Immature natural killer cell (primary cell): ENCODE measurements at regions not wholly inside any gene's neighbourhood (a gene's known extent, or its start where the extent isn't known, plus 50 kb on each side); places are given as distances from the start of the nearest gene placed in this dataset.
"Not testable (repeated sequence)": the region's sequence is repeated elsewhere in the genome, so short reads cannot be mapped to it uniquely, and the experiment has no call there.

Experiments
- DNase-seq, 3 donors: peaks; one replicate each; pipeline ENCODE4 v3.0.0; 2022; ENCODE audit warnings: mixed read lengths in 1 of 3
- H3K27ac Mint-ChIP-seq, 6 donors: one replicate each; pipeline ENCODE4 v1.8.0; 2020; ENCODE audit warnings: mixed read lengths in 6 of 6, mild to moderate bottlenecking in 5 of 6, inconsistent platforms in 4 of 6, moderate library complexity in 3 of 6
- H3K27me3 Mint-ChIP-seq, 3 donors: one replicate each; pipeline ENCODE4 v1.8.0; 2020 to 2021; ENCODE audit warnings: low read depth in 3 of 3, mild to moderate bottlenecking in 3 of 3, mixed read lengths in 3 of 3, moderate library complexity in 3 of 3, inconsistent platforms in 1 of 3
- H3K36me3 Mint-ChIP-seq, 3 donors: one replicate each; pipeline ENCODE4 v1.8.0; 2020; ENCODE audit warnings: mixed read lengths in 3 of 3, inconsistent platforms in 2 of 3, mild to moderate bottlenecking in 2 of 3
- H3K4me1 Mint-ChIP-seq, 2 donors: one replicate each; pipeline ENCODE4 v1.8.0; 2020; ENCODE audit warnings: inconsistent platforms in 2 of 2, mild to moderate bottlenecking in 2 of 2, mixed read lengths in 2 of 2, moderate library complexity in 1 of 2
- H3K4me3 Mint-ChIP-seq, 5 donors: one replicate each; pipeline ENCODE4 v1.8.0; 2020; ENCODE audit warnings: mild to moderate bottlenecking in 5 of 5, mixed read lengths in 5 of 5, inconsistent platforms in 3 of 5, moderate library complexity in 3 of 5
- H3K9me3 Mint-ChIP-seq, 6 donors: one replicate each; pipeline ENCODE4 v1.8.0; 2020; ENCODE audit warnings: mild to moderate bottlenecking in 6 of 6, mixed read lengths in 6 of 6, inconsistent platforms in 4 of 6, moderate library complexity in 3 of 6

DNA sequence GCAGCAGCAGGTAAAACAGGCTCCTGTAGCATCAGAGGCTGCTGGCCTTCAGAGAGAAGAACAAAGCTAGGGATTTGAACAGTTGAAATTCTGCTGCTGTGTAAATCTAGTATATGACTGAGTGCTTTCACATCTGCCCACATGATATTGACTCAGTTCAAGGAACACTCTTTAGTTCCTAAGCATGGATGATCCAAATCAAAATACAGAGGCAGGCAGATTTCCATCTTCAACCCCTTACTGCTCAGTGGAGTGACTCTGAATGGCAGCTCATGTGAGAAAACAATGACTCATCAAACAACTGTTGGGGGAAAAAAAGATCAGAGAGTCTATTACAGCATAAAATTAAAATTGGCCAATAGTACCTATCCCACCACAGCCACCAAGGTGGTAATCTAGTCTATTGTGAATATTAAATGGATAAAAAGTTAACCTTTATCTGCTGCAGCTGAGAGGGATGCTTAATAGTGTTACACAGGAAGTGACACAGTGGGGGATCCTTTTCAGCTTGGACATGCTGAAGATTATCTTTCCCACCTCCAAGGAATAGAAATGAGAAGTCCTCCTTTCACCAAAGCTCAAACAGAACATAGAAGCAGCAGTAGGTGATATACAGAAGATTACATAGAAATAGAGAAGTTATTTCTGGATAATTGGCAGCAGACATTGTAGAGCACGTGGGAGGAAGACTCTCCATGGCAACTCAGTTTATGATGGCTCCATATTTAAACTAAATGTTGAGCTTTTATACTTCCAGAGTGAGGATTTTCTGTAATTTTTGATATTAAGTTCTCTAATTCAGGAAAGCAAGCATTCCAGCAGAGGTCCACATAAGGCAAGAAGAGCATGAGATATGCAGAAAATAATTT, 239.7 kb upstream of the ERCC4 start:
- Mint-ChIP-seq H3K4me3 (no peak overlapping the region), H3K9me3 (peaks cover 0 to 20% (median 5%) of the 10 kb centered on the region in 6 donors), H3K36me3 (no peaks in the 10 kb centered on the region), H3K4me1 (no peaks in the 10 kb centered on the region), H3K27ac (no peak overlapping the region), H3K27me3 (peaks cover 0 to 3% (median 0%) of the 10 kb centered on the region in 3 donors)
- DNase-seq, result no peak

DNA sequence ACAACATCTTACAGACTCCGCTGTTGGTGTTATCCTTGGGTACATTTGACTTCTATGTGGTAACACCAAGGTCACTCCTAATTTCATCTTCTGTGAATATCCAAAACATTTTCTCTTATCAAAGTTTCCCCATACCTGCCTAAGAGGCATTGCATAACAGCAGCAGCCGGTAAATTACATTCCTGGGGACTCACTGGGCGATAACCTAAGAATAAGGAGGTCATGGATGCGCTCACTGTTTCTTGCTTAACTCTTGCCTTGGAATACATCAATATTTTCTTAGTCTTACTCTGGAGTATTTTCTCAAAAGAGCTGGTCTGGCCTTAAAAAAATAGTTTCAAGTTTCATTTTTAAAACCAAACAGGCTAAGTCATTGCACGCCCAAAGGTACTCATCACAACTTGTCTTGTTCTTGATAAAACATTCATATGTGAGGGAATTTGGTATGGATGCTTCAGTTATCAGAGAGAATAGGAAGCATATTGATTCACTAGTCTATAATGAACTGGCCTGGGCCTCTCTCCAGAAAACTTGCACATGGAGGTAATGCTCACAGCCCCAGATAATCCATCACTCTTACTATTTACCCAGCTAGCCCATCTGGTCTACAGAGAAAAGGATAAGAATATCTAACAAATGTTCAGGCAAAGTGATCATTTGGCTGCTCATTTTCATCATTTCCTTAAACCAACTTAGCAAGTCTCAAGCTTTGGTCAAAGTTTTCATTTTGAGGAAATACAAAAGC, 235.0 kb upstream of the ERCC4 start:
- no peak overlapping the region for H3K27ac Mint-ChIP-seq
- no peak overlapping the region for H3K4me3 Mint-ChIP-seq
- H3K27me3 Mint-ChIP-seq, result no peaks in the 10 kb centered on the region
- peaks cover 0 to 8% (median 3%) of the 10 kb centered on the region in 6 donors for H3K9me3 Mint-ChIP-seq
- DNase-seq, result no peak
- H3K36me3 Mint-ChIP-seq, result no peaks in the 10 kb centered on the region
- no peaks in the 10 kb centered on the region for H3K4me1 Mint-ChIP-seq

DNA sequence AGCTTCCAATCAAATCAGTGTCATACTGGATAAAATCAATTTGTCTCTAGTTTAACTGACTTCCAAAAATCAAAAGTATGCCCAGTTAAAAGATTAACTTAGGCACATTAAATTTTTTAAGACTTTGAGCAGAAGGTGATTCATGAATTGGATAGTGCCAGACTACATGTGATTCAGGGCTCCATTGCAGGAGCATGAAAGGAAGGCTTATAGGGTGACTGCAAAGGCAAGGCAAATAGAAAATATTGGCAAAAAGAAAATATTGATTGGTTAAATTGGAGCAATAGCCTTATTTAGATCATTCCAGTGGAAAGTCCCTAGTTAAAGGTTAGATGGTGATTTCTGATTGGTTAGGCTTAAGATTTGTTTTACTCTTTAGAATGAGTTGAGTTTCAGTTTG, 223.9 kb upstream of the ERCC4 start:
- peaks cover 9 to 40% (median 25%) of the 10 kb centered on the region in 6 donors for H3K9me3 Mint-ChIP-seq
- no peak overlapping the region for H3K4me3 Mint-ChIP-seq
- no peaks in the 10 kb centered on the region for H3K4me1 Mint-ChIP-seq
- no peak for DNase-seq
- peaks cover 0 to 5% (median 4%) of the 10 kb centered on the region in 3 donors for H3K27me3 Mint-ChIP-seq
- no peaks in the 10 kb centered on the region for H3K36me3 Mint-ChIP-seq
- H3K27ac Mint-ChIP-seq, result no peak overlapping the region

DNA sequence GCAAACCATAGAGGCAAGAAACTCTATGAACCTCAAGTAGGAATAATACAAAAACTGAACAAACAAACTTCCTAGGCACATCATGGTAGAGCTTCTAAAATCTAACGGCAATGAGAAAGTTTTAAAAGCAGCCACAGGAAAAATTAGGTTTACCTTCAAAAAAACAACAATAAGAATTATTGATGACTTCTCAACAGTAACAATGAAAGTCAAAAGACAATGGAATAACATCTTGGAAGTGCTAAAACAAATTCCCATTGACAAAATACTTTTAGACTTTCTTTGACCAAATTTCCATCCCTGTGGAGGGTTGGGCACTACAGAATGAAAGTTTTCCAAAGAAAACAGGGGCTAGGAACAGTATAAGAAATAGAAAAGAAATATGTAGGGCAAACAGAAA, 222.9 kb upstream of the ERCC4 start:
- Mint-ChIP-seq H3K4me1 (no peaks in the 10 kb centered on the region), H3K27ac (no peak overlapping the region), H3K9me3 (peaks cover 8 to 35% (median 27%) of the 10 kb centered on the region in 6 donors), H3K27me3 (peaks cover 0 to 4% (median 2%) of the 10 kb centered on the region in 3 donors), H3K4me3 (no peak overlapping the region), H3K36me3 (no peaks in the 10 kb centered on the region)
- no peak for DNase-seq

DNA sequence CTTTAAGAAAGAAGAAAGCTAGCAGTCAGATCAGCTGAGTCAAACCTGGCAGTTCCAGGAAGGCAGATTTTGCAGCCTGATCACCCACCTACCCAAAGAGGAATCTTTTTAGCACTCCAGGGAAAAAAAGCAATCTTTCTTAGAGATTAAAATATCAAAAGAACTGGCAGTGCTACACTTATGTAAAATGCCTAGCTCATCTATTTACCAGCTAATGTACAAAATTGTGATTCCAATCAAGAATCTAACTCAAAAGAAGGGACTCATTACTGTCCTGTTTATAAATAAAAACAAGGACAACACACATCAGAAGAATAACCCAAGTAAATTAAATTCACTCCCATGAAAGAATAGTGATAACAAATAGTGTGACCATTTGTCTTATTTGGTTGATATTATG, 222.4 kb upstream of the ERCC4 start:
- peaks cover 0 to 4% (median 2%) of the 10 kb centered on the region in 3 donors for H3K27me3 Mint-ChIP-seq

DNA sequence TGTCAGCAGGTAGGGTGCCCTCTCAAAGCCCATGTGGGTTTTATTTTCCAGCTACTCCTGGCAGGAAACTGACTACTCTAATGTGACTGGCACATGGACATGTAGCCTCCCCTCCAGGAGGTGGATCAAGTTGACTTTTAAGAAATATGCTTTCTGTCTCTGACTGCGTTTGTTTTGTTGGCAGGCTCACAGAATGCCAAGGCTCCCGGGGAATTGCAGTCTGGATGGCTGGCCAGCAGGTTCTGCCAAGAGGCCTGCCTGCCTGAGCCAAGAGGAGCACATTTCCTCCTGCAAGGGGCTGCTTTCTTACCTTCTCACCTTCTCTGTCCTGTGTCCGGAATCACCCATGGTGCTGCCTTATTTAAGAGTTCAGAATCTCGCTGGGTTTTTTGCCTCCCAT, 217.3 kb upstream of the ERCC4 start:
- H3K36me3 Mint-ChIP-seq, result no peaks in the 10 kb centered on the region
- H3K27ac Mint-ChIP-seq, result no peak overlapping the region
- H3K9me3 Mint-ChIP-seq, result peaks cover 5 to 28% (median 14%) of the 10 kb centered on the region in 6 donors
- no peaks in the 10 kb centered on the region for H3K4me1 Mint-ChIP-seq
- H3K4me3 Mint-ChIP-seq, result no peak overlapping the region
- H3K27me3 Mint-ChIP-seq, result no peaks in the 10 kb centered on the region
- DNase-seq, result no peak

More for the DNA sequence above, 222.4 kb upstream of the ERCC4 start:
- H3K4me1 Mint-ChIP-seq, result no peaks in the 10 kb centered on the region
- H3K36me3 Mint-ChIP-seq, result no peaks in the 10 kb centered on the region
- no peak overlapping the region for H3K27ac Mint-ChIP-seq
- peaks cover 5 to 29% (median 28%) of the 10 kb centered on the region in 6 donors for H3K9me3 Mint-ChIP-seq
- no peak overlapping the region for H3K4me3 Mint-ChIP-seq
- DNase-seq, result no peak

DNA sequence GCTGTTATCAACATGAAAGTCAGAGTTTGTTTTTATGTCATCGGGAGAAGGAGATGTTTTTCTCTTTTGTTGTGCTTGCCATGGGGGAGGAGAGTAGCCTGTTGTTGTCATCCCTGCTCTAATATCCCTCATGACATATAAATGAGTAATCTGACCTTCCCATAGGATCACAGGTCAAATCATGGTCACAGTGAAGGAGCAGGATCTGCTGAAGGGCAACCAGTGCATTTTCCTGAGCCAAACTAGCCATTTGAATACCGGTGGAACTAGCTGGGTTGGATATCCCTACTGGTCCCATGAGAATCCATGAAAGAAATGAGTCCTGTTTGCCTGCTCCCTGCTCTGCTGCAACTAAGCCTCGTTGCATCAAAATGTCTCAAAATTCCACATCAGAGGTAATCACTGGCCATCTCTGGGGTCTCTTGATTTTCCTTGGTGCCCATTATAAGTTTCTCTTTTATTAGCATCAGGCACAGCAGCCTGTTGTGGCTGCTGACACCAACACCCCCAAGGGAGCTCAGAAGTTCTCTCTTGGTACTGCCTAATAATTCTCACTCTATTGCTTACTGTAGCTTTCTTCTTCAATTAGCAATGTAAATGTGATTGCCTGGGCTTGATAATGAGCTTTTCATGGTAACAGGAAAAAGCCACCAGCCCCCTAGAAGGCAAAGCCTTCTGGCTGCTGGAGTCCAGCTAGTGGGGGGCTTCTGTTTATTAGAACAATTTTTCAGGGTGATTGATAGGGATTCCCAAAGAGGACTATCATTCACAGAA, 211.4 kb upstream of the ERCC4 start:
- Mint-ChIP-seq H3K27me3 (no peaks in the 10 kb centered on the region), H3K4me1 (no peaks in the 10 kb centered on the region), H3K9me3 (peaks cover 5 to 28% (median 11%) of the 10 kb centered on the region in 6 donors), H3K27ac (no peak overlapping the region), H3K36me3 (no peaks in the 10 kb centered on the region), H3K4me3 (no peak overlapping the region)
- DNase-seq, result no peak

DNA sequence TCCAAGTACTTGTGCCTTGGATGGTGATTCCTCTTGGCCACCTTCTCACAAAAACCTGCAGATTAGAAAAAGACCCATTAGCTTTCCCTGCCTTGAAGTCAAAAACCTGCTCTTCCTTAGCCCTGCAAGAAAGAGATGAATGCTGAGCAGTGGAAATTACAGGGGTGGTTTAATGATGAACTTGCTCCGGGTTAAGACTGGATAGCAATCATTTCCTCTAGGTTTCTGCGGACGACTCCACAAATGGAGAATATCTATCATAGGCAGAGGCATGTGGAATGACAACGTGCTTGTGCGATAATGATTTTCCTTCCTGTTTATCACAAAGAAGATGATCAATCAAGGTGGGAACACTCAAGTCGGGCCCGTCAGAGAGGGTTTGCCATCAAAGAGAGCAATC, 201.2 kb upstream of the ERCC4 start:
- no peaks in the 10 kb centered on the region for H3K9me3 Mint-ChIP-seq
- H3K4me3 Mint-ChIP-seq, result no peak overlapping the region
- H3K36me3 Mint-ChIP-seq, result no peaks in the 10 kb centered on the region
- H3K27ac Mint-ChIP-seq, result no peak overlapping the region
- H3K4me1 Mint-ChIP-seq, result no peaks in the 10 kb centered on the region
- DNase-seq, result no peak
- H3K27me3 Mint-ChIP-seq, result peaks cover 0 to 2% (median 2%) of the 10 kb centered on the region in 3 donors

DNA sequence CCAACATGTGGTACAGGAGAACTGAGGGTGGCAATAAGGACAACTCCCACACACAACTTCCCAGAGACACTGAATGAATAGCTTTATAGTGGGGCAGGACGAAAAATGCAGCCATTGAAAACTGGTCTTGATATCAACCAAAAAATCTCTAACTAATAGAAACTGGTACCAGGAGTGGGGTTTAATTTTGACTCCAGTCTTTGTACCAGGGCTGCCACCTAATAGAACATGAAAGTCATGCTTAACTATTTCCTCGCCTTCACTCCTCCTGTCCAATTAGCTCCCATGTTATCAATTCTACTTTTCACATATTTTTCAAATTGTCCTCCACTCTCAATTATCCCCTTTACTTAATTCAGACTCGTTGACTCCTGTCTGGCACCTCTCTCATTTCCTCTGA, 192.0 kb upstream of the ERCC4 start:
- DNase-seq, result no peak
- H3K4me3 Mint-ChIP-seq, result peak overlapping the region in 1 of 5 donors; percentile 4

DNA sequence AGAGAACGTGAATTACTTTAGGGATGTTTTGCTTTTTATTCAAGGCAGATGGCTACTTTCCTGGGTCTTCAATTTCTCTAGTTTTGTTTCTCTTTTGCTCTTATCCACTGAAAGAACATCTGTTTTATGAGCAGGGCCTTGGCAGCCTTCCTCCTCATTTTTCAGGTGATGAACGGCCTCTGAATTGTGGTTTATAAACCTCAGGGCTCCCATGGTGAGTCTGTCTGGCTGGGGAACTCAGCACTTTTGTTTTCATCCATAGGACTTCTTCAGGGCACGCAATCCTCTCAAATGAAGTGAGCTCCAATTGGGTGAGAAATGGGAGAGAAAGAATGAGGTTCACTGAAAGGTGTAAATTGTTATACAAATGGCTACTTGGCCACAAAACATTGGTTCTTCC, 186.4 kb upstream of the ERCC4 start:
- Mint-ChIP-seq H3K4me3 (no peak overlapping the region), H3K4me1 (no peaks in the 10 kb centered on the region), H3K27me3 (peaks cover 0 to 3% (median 0%) of the 10 kb centered on the region in 3 donors), H3K27ac (no peak overlapping the region), H3K36me3 (no peaks in the 10 kb centered on the region), H3K9me3 (peaks cover 0 to 15% (median 3%) of the 10 kb centered on the region in 6 donors)
- no peak for DNase-seq

More for the DNA sequence above, 192.0 kb upstream of the ERCC4 start:
- Mint-ChIP-seq H3K36me3 (no peaks in the 10 kb centered on the region), H3K9me3 (peaks cover 2 to 30% (median 4%) of the 10 kb centered on the region in 6 donors), H3K4me1 (no peaks in the 10 kb centered on the region), H3K27ac (no peak overlapping the region), H3K27me3 (peaks cover 0 to 4% (median 3%) of the 10 kb centered on the region in 3 donors)

DNA sequence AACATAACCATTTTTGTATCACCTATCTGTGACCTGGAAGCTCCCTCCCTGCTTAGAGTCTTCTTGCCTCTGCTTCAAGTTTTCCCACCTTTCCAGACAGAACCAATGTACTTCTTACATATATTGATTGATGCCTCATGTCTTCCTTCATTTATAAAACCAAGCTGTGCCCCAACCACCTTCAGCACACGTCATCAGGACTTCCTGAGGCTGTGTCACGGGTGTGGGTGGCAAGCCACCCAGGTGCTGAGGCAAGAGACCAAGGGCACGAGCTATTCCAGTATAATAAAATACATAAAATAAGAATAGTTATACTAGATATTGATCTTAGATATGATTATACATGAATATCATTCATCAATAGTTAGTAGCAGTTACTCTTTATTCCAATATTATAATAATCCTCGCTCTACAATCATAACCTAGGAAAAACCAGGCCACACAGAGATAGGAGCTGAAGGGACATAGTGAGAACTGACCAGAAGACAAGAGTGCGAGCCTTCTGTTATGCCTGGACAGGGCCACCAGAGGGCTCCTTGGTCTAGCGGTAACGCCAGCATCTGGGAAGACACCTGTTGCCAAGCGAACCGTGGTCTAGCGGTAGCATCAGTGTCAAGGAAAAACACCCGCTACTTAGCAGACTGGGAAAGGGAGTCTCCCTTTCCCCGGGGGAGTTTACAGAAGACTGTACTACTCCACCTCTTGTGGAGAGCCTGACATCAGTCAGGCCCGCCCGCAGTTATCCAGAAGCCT, 180.2 kb upstream of the ERCC4 start:
- H3K27me3 Mint-ChIP-seq, H3K36me3 Mint-ChIP-seq, H3K4me1 Mint-ChIP-seq, H3K27ac Mint-ChIP-seq, DNase-seq, H3K4me3 Mint-ChIP-seq, H3K9me3 Mint-ChIP-seq: not testable (repeated sequence)

DNA sequence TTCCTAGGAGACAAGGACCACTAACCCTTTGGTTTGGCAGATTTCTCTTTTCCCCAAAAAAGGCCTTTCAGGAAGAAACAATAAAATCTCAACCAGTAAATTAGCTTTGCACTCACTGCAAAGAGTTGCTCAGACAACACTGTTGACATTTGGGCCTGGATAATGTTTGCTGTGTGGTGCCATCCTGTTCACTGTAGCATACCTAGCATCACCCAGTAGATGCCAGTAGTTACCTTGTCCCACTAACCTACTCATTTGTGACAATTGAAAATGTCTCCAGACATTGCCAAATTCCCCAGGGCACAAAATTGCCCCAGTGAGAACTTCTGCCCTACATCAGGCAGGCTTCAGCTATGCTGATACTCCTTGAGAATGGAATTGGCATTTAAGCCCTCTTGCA, 177.0 kb upstream of the ERCC4 start:
- Mint-ChIP-seq H3K27ac (no peak overlapping the region), H3K4me1 (no peaks in the 10 kb centered on the region), H3K4me3 (no peak overlapping the region), H3K36me3 (no peaks in the 10 kb centered on the region), H3K27me3 (peaks cover 1 to 3% (median 3%) of the 10 kb centered on the region in 3 donors), H3K9me3 (peaks cover 0 to 8% (median 2%) of the 10 kb centered on the region in 6 donors)
- DNase-seq, result no peak

DNA sequence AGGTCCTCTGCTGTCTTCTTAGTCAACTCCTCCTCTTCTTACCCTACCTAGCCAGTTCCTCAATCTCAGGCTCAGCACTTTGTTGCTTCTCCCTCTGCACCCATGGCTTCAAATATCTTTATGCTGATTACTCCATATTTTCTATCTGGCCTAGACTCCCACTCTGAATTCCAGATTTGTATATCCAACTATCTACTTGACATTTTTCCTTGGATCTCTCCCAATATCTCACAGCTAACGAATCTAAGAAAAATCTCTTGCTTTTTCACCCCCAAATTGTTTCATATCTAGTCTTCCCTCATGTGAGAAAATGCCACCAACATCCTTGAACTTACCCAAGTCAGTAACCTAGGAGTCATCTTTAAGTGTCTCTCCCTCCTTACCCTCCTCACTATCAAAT, 176.4 kb upstream of the ERCC4 start:
- no peak overlapping the region for H3K27ac Mint-ChIP-seq
- no peaks in the 10 kb centered on the region for H3K4me1 Mint-ChIP-seq
- DNase-seq, result no peak

More for the DNA sequence above, 176.4 kb upstream of the ERCC4 start:
- Mint-ChIP-seq H3K36me3 (no peaks in the 10 kb centered on the region), H3K9me3 (peaks cover 0 to 8% (median 2%) of the 10 kb centered on the region in 6 donors), H3K27me3 (peaks cover 1 to 3% (median 3%) of the 10 kb centered on the region in 3 donors), H3K4me3 (no peak overlapping the region)
